ENCODE measurements at regions not wholly inside any gene's neighbourhood (a gene's known extent, or its start where the extent isn't known, plus 50 kb on each side); places are given as distances from the start of the nearest gene placed in this dataset.

GRCh38 chr7:113306302-113306701 is 187.9 kb upstream of the SMIM30 start:
- H3K9me3 ChIP-seq (replicated peaks; ENCODE audit: control insufficient read depth, insufficient read depth, low read length) = no peaks in the 10 kb centered on the region
- no peaks in the 10 kb centered on the region for H3K4me1 ChIP-seq (ENCODE audit: control insufficient read depth, insufficient read depth, low read length)
- in situ Hi-C loops (cut with MboI) (no loop called here), intact Hi-C loops (cut with micrococcal nuclease; ENCODE audit: unreplicated experiment) (no loop called here)
- POLR2A ChIA-PET = no interaction called here
- TF ChIP-seq ZNF687 (IDR thresholded peaks at IDR 0.05) = no peak
- TF ChIP-seq NRF1 (conservative IDR thresholded peaks at IDR 0.05; ENCODE audit: low read depth, low read length) = no peak
- no peak for TF ChIP-seq CEBPB (IDR thresholded peaks at IDR 0.05; ENCODE audit: borderline replicate concordance in 1 of 2, low read depth in 2 of 2, low read length in 2 of 2)
- TF ChIP-seq, protein P1, sequence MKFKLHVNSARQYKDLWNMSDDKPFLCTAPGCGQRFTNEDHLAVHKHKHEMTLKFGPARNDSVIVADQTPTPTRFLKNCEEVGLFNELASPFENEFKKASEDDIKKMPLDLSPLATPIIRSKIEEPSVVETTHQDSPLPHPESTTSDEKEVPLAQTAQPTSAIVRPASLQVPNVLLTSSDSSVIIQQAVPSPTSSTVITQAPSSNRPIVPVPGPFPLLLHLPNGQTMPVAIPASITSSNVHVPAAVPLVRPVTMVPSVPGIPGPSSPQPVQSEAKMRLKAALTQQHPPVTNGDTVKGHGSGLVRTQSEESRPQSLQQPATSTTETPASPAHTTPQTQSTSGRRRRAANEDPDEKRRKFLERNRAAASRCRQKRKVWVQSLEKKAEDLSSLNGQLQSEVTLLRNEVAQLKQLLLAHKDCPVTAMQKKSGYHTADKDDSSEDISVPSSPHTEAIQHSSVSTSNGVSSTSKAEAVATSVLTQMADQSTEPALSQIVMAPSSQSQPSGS (IDR thresholded peaks at IDR 0.05; ENCODE audit: low read length) = no peak
- TF ChIP-seq BCL11A (IDR thresholded peaks at IDR 0.05; ENCODE audit: low read depth, low read length) = no peak
- no peak for TF ChIP-seq SKIL (IDR thresholded peaks at IDR 0.05; ENCODE audit: low read depth, poor library complexity, severe bottlenecking)
- TF ChIP-seq RBBP5 (conservative IDR thresholded peaks at IDR 0.05) = no peak
- TF ChIP-seq, protein P2, sequence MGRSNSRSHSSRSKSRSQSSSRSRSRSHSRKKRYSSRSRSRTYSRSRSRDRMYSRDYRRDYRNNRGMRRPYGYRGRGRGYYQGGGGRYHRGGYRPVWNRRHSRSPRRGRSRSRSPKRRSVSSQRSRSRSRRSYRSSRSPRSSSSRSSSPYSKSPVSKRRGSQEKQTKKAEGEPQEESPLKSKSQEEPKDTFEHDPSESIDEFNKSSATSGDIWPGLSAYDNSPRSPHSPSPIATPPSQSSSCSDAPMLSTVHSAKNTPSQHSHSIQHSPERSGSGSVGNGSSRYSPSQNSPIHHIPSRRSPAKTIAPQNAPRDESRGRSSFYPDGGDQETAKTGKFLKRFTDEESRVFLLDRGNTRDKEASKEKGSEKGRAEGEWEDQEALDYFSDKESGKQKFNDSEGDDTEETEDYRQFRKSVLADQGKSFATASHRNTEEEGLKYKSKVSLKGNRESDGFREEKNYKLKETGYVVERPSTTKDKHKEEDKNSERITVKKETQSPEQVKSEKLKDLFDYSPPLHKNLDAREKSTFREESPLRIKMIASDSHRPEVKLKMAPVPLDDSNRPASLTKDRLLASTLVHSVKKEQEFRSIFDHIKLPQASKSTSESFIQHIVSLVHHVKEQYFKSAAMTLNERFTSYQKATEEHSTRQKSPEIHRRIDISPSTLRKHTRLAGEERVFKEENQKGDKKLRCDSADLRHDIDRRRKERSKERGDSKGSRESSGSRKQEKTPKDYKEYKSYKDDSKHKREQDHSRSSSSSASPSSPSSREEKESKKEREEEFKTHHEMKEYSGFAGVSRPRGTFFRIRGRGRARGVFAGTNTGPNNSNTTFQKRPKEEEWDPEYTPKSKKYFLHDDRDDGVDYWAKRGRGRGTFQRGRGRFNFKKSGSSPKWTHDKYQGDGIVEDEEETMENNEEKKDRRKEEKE (IDR thresholded peaks at IDR 0.05) = no peak
- ATAC-seq (no peak), DNase-seq (ENCODE audit: low read depth, low spot score) (no peak), FAIRE-seq (no peak)
- H2AFZ ChIP-seq (ENCODE audit: control insufficient read depth, low read depth, low read length) = no peak overlapping the region
- no peaks in the 10 kb centered on the region for H3K36me3 ChIP-seq (ENCODE audit: control insufficient read depth in 2 of 2, insufficient read depth in 2 of 2, low read length in 1 of 2)
- H3K27me3 ChIP-seq (replicated peaks in 1 of 2; ENCODE audit: control insufficient read depth in 2 of 2, insufficient read depth in 2 of 2, low read length in 1 of 2) = no peaks in the 10 kb centered on the region
- H3K79me2 ChIP-seq (ENCODE audit: control insufficient read depth, insufficient read depth, low read length) = no peaks in the 10 kb centered on the region
- H3K9ac ChIP-seq (ENCODE audit: control insufficient read depth, insufficient read depth, low read length) = no peak overlapping the region
- CTCF ChIA-PET = no interaction called here
- RAD21 ChIA-PET (ENCODE audit: unreplicated experiment) = no interaction called here
- H4K20me1 ChIP-seq (ENCODE audit: control insufficient read depth, insufficient read depth) = no peaks in the 10 kb centered on the region
- H3K27ac ChIP-seq (ENCODE audit: control insufficient read depth, insufficient read depth) = no peak overlapping the region
- BruUV-seq (replicated peaks) = no TSS peak
- no peak overlapping the region for H3K4me2 ChIP-seq (ENCODE audit: control insufficient read depth, insufficient read depth)
- 46% methylated on average over 2 of the region's 2 CpGs for WGBS (ENCODE audit: insufficient coverage, insufficient replicate concordance, low lambda C conversion rate, missing lambda C conversion rate)
- SMC1A ChIA-PET (ENCODE audit: uncharacterized antibody, unreplicated experiment) = no interaction called here
- H3K4me3 ChIP-seq = no peak overlapping the region
